ENCODE measurements at regions not wholly inside any gene's neighbourhood (a gene's known extent, or its start where the extent isn't known, plus 50 kb on each side); places are given as distances from the start of the nearest gene placed in this dataset.

GRCh38 chr7:49255054-49255453 is 330.7 kb downstream of the CDC14C start:
- H3K4me2 ChIP-seq, result no peak overlapping the region
- H3K27me3 ChIP-seq (ENCODE audit: insufficient read depth, low read depth), result no peaks in the 10 kb centered on the region
- no peak overlapping the region for H3K4me3 ChIP-seq (IDR thresholded peaks at IDR 0.05; ENCODE audit: insufficient read depth, low read depth, low read length)
- H4K20me1 ChIP-seq (ENCODE audit: insufficient read depth), result no peaks in the 10 kb centered on the region
- no peaks in the 10 kb centered on the region for H3K36me3 ChIP-seq (ENCODE audit: insufficient read depth)
- no peaks in the 10 kb centered on the region for H3K79me2 ChIP-seq (ENCODE audit: insufficient read depth, low read depth)
- H3K9ac ChIP-seq, result no peak overlapping the region
- no peak overlapping the region for H3K27ac ChIP-seq
- no peak overlapping the region for H2AFZ ChIP-seq (ENCODE audit: low read depth)
- no peaks in the 10 kb centered on the region for H3K4me1 ChIP-seq (ENCODE audit: low read depth, poor library complexity, severe bottlenecking)
- no peak for TF ChIP-seq CTCF (conservative IDR thresholded peaks at IDR 0.05; ENCODE audit: low read depth, low read length)

GRCh38 chr7:49260538-49260937 is 336.2 kb downstream of the CDC14C start:
- no peak for TF ChIP-seq CTCF (conservative IDR thresholded peaks at IDR 0.05; ENCODE audit: low read depth, low read length)
- no peak overlapping the region for H3K9ac ChIP-seq

GRCh38 chr7:49261928-49262327 is 337.6 kb downstream of the CDC14C start:
- Histone ChIP-seq H4K20me1 (ENCODE audit: insufficient read depth) (no peaks in the 10 kb centered on the region), H2AFZ (ENCODE audit: low read depth) (no peak overlapping the region), H3K36me3 (ENCODE audit: insufficient read depth) (no peaks in the 10 kb centered on the region), H3K79me2 (ENCODE audit: insufficient read depth, low read depth) (no peaks in the 10 kb centered on the region), H3K27me3 (ENCODE audit: insufficient read depth, low read depth) (no peaks in the 10 kb centered on the region), H3K4me2 (no peak overlapping the region), H3K9ac (no peak overlapping the region), H3K4me3 (IDR thresholded peaks at IDR 0.05; ENCODE audit: insufficient read depth, low read depth, low read length) (no peak overlapping the region), H3K27ac (no peak overlapping the region), H3K4me1 (ENCODE audit: low read depth, poor library complexity, severe bottlenecking) (no peaks in the 10 kb centered on the region)
- TF ChIP-seq CTCF (conservative IDR thresholded peaks at IDR 0.05; ENCODE audit: low read depth, low read length), result no peak

More at GRCh38 chr7:49260538-49260937, 336.2 kb downstream of the CDC14C start:
- Histone ChIP-seq H3K4me1 (ENCODE audit: low read depth, poor library complexity, severe bottlenecking) (no peaks in the 10 kb centered on the region), H4K20me1 (ENCODE audit: insufficient read depth) (no peaks in the 10 kb centered on the region), H3K79me2 (ENCODE audit: insufficient read depth, low read depth) (no peaks in the 10 kb centered on the region), H3K27me3 (ENCODE audit: insufficient read depth, low read depth) (no peaks in the 10 kb centered on the region), H2AFZ (ENCODE audit: low read depth) (no peak overlapping the region), H3K4me3 (IDR thresholded peaks at IDR 0.05; ENCODE audit: insufficient read depth, low read depth, low read length) (no peak overlapping the region), H3K36me3 (ENCODE audit: insufficient read depth) (no peaks in the 10 kb centered on the region), H3K27ac (no peak overlapping the region), H3K4me2 (no peak overlapping the region)

- H3K27ac ChIP-seq, result no peak overlapping the region
Measured at GRCh38 chr7:49264530-49264929, 340.2 kb downstream of the CDC14C start.

More at GRCh38 chr7:49264530-49264929, 340.2 kb downstream of the CDC14C start:
- no peak overlapping the region for H2AFZ ChIP-seq (ENCODE audit: low read depth)
- no peak for TF ChIP-seq CTCF (conservative IDR thresholded peaks at IDR 0.05; ENCODE audit: low read depth, low read length)
- no peaks in the 10 kb centered on the region for H3K79me2 ChIP-seq (ENCODE audit: insufficient read depth, low read depth)
- no peaks in the 10 kb centered on the region for H3K4me1 ChIP-seq (ENCODE audit: low read depth, poor library complexity, severe bottlenecking)
- H4K20me1 ChIP-seq (ENCODE audit: insufficient read depth), result no peaks in the 10 kb centered on the region
- H3K4me2 ChIP-seq, result no peak overlapping the region
- no peak overlapping the region for H3K4me3 ChIP-seq (IDR thresholded peaks at IDR 0.05; ENCODE audit: insufficient read depth, low read depth, low read length)
- H3K9ac ChIP-seq, result no peak overlapping the region
- H3K36me3 ChIP-seq (ENCODE audit: insufficient read depth), result no peaks in the 10 kb centered on the region
- H3K27me3 ChIP-seq (ENCODE audit: insufficient read depth, low read depth), result no peaks in the 10 kb centered on the region

Data from KMS-11 (cell line).